CD4-positive, alpha-beta T cell (primary cell): ENCODE measurements at regions not wholly inside any gene's neighbourhood (a gene's known extent, or its start where the extent isn't known, plus 50 kb on each side); places are given as distances from the start of the nearest gene placed in this dataset.
A peak's percentile ranks its signal among the peaks of the same experiment; 100 is the strongest.

ENCODE experiments used
- ATAC-seq: fragments of 200-7000 bp; cut with Tn5 transposase; one replicate; pipeline ENCODE4 v1.10.0; 2022; ENCODE audit warnings: mild to moderate bottlenecking; ENCODE audit not compliant: poor library complexity
- CTCF ChIA-PET: fragments of 350-600 bp; sonication (Branson Sonifier 250); formaldehyde crosslinking; loops from one replicate; lab custom pipeline; 2021; ENCODE audit warnings: antibody characterized with exemption, inconsistent platforms; lab: Charles Lee
- POLR2A ChIA-PET: fragments of 350-600 bp; sonication (Branson Sonifier 250); formaldehyde crosslinking; loops from one replicate; lab custom pipeline; 2021; ENCODE audit warnings: antibody characterized with exemption, inconsistent platforms; lab: Charles Lee
- DNase-seq, 14 experiments: peaks; one replicate each; pipeline ENCODE4 v3.0.0-alpha.2; 2013 to 2020; ENCODE audit warnings: mixed read lengths in 2 of 14
- H3K27ac ChIP-seq, 2 donors: one replicate each; pipeline versions ENCODE4 v1.5.1 to v1.7.0; 2013; ENCODE audit warnings: low read length in 2 of 2, low read depth in 1 of 2, mild to moderate bottlenecking in 1 of 2
- H3K27me3 ChIP-seq, 2 experiments: 1 replicate in 1 of 2; 2 replicates in 1 of 2; pipeline versions ENCODE4 v1.6.1 to v1.7.0; 2013; ENCODE audit warnings: low read length in 2 of 2, control low read depth in 1 of 2, mild to moderate bottlenecking in 1 of 2, moderate library complexity in 1 of 2; ENCODE audit not compliant: insufficient read depth in 2 of 2, control insufficient read depth in 1 of 2
- H3K36me3 ChIP-seq: one replicate; pipeline ENCODE4 v1.6.1; 2013; ENCODE audit warnings: low read length, control low read depth; ENCODE audit not compliant: insufficient read depth
- H3K4me1 ChIP-seq: one replicate; pipeline ENCODE4 v1.6.1; 2013; ENCODE audit warnings: low read length, control low read depth; ENCODE audit not compliant: insufficient read depth
- H3K4me3 ChIP-seq: one replicate; pipeline ENCODE4 v1.5.1; 2013; ENCODE audit warnings: mild to moderate bottlenecking, low read length, moderate library complexity
- H3K9me3 ChIP-seq, 2 experiments: 1 replicate in 1 of 2; 2 replicates in 1 of 2; pipeline versions ENCODE4 v1.6.1 to v1.7.0; 2013; ENCODE audit warnings: low read length in 2 of 2, mild to moderate bottlenecking in 2 of 2, control low read depth in 1 of 2, moderate library complexity in 1 of 2; ENCODE audit not compliant: control insufficient read depth in 1 of 2, insufficient read depth in 1 of 2
- H3K27ac Mint-ChIP-seq: one replicate; pipeline ENCODE4 v1.8.0; 2020; ENCODE audit warnings: mixed read lengths
- H3K27me3 Mint-ChIP-seq: one replicate; pipeline ENCODE4 v1.8.0; 2021; ENCODE audit warnings: mixed read lengths
- H3K36me3 Mint-ChIP-seq: one replicate; pipeline ENCODE4 v1.8.0; 2021; ENCODE audit warnings: low read depth, mixed read lengths
- H3K4me1 Mint-ChIP-seq: one replicate; pipeline ENCODE4 v1.8.0; 2021; ENCODE audit warnings: low read depth, mixed read lengths
- H3K4me3 Mint-ChIP-seq: one replicate; pipeline ENCODE4 v1.8.0; 2020; ENCODE audit warnings: mild to moderate bottlenecking, mixed read lengths
- H3K9me3 Mint-ChIP-seq: one replicate; pipeline ENCODE4 v1.8.0; 2020; ENCODE audit warnings: mixed read lengths
- CTCF ChIP-seq: fragments of 200-600 bp; IDR thresholded peaks from one replicate; pipeline ENCODE4 v1.8.0; 2022; ENCODE audit warnings: antibody characterized with exemption, mild to moderate bottlenecking
- intact Hi-C, 2 experiments: fragments of 100-400 bp; cut with DNase I in 1 of 2; cut with micrococcal nuclease in 1 of 2; formaldehyde crosslinking; loops; one replicate each; pipeline versions ENCODE4 v1.15.1 to v1.9.0; 2023 to 2025; cut with DNase I, micrococcal nuclease

- peaks cover 43% of the 10 kb centered on the region for H3K4me1 Mint-ChIP-seq
- ChIA-PET POLR2A (no interaction called here), CTCF (no interaction called here)
- H3K27ac Mint-ChIP-seq, result peak overlapping the region; percentile 52
- ATAC-seq (peak; percentile 34), DNase-seq (peak in 2 of 14 experiments; percentile 1 to 8)
- H3K4me3 ChIP-seq, result no peak overlapping the region
- no peaks in the 10 kb centered on the region for H3K36me3 ChIP-seq
- H3K27me3 Mint-ChIP-seq, result no peaks in the 10 kb centered on the region
- no peaks in the 10 kb centered on the region for H3K36me3 Mint-ChIP-seq
- intact Hi-C loops, result loop anchor here in 1 of 2 experiments (10.0 kb wide), 1 partner anchor 137 kb away; no protein-coding TSS in a partner anchor
- H3K4me3 Mint-ChIP-seq, result no peak overlapping the region
- no peak overlapping the region for H3K27ac ChIP-seq
- peaks cover 0 to 4% of the 10 kb centered on the region in 2 experiments for H3K9me3 ChIP-seq
- H3K4me1 ChIP-seq, result peaks cover 31% of the 10 kb centered on the region
- TF ChIP-seq CTCF, result no peak
- no peaks in the 10 kb centered on the region for H3K27me3 ChIP-seq
- no peaks in the 10 kb centered on the region for H3K9me3 Mint-ChIP-seq
These were observed 215.1 kb downstream of the S1PR1 start for GRCh38 chr1:101451888-101452287.

GRCh38 chr1:101452825-101453224 is 216.0 kb downstream of the S1PR1 start:
- no peaks in the 10 kb centered on the region for H3K27me3 ChIP-seq
- H3K4me3 Mint-ChIP-seq, result no peak overlapping the region
- ChIA-PET CTCF (no interaction called here), POLR2A (no interaction called here)
- H3K27me3 Mint-ChIP-seq, result no peaks in the 10 kb centered on the region
- ATAC-seq, result no peak
- H3K4me1 ChIP-seq, result peaks cover 31% of the 10 kb centered on the region
- no peaks in the 10 kb centered on the region for H3K9me3 Mint-ChIP-seq
- intact Hi-C loops, result loop anchor here in 1 of 2 experiments (10.0 kb wide), 1 partner anchor 138 kb away; no protein-coding TSS in a partner anchor
- no peaks in the 10 kb centered on the region for H3K36me3 Mint-ChIP-seq
- peaks cover 0 to 4% of the 10 kb centered on the region in 2 experiments for H3K9me3 ChIP-seq
- no peaks in the 10 kb centered on the region for H3K36me3 ChIP-seq
- TF ChIP-seq CTCF, result no peak
- peaks cover 43% of the 10 kb centered on the region for H3K4me1 Mint-ChIP-seq
- H3K27ac ChIP-seq, result no peak overlapping the region
- H3K4me3 ChIP-seq, result no peak overlapping the region
- no peak for DNase-seq
- peak overlapping the region; percentile 52 for H3K27ac Mint-ChIP-seq

GRCh38 chr1:101453844-101454243 is 217.0 kb downstream of the S1PR1 start:
- no peak for TF ChIP-seq CTCF
- no peaks in the 10 kb centered on the region for H3K36me3 ChIP-seq
- Mint-ChIP-seq H3K4me3 (peak overlapping the region; percentile 44), H3K9me3 (no peaks in the 10 kb centered on the region), H3K36me3 (no peaks in the 10 kb centered on the region), H3K27me3 (no peaks in the 10 kb centered on the region), H3K27ac (peak overlapping the region; percentile 52), H3K4me1 (peaks cover 43% of the 10 kb centered on the region)
- POLR2A ChIA-PET, result interaction anchor here (0.7 to 1.0 kb wide), 2 partner anchors 96 to 144 kb away, joined by 3 to 4 read pairs; no protein-coding TSS in a partner anchor
- no peak overlapping the region for H3K4me3 ChIP-seq
- intact Hi-C loops, result loop anchor here in 1 of 2 experiments (10.0 kb wide), 1 partner anchor 139 kb away; no protein-coding TSS in a partner anchor
- ATAC-seq, result peak; percentile 43
- H3K27ac ChIP-seq, result no peak overlapping the region
- peak in 4 of 14 experiments; percentile 1 to 30 (median 5) for DNase-seq
- H3K4me1 ChIP-seq, result peaks cover 31% of the 10 kb centered on the region
- H3K9me3 ChIP-seq, result peaks cover 0 to 4% of the 10 kb centered on the region in 2 experiments
- CTCF ChIA-PET, result interaction anchor here (0.8 to 1.7 kb wide), 2 partner anchors 10 to 96 kb away, joined by 3 read pairs; no protein-coding TSS in a partner anchor
- no peaks in the 10 kb centered on the region for H3K27me3 ChIP-seq
